ENCODE measurements at regions not wholly inside any gene's neighbourhood (a gene's known extent, or its start where the extent isn't known, plus 50 kb on each side); places are given as distances from the start of the nearest gene placed in this dataset.

GRCh38 chr4:74667438-74667837 is 126.9 kb downstream of the BTC start:
- no peak for ATAC-seq
- intact Hi-C loops (cut with micrococcal nuclease; ENCODE audit: unreplicated experiment) (no loop called here), in situ Hi-C loops (cut with HindIII; ENCODE audit: extremely low pct_ligation_motif_present, low pct_unique_long_range_greater_than_20kb) (loop anchor here (10.0 kb wide), 2 partner anchors 113 to 473 kb away; no protein-coding TSS in a partner anchor)
- Histone ChIP-seq H3K27ac (ENCODE audit: extremely low read length, insufficient read depth, low read length) (no peak overlapping the region), H3K36me3 (replicated peaks in 1 of 2; ENCODE audit: control insufficient read depth in 1 of 2, insufficient read depth in 2 of 2, low read length in 2 of 2) (no peaks in the 10 kb centered on the region), H3K27me3 (ENCODE audit: control insufficient read depth in 1 of 2, insufficient read depth in 2 of 2, low read length in 2 of 2) (no peaks in the 10 kb centered on the region), H3K9me3 (ENCODE audit: low read length) (no peaks in the 10 kb centered on the region), H3K4me2 (ENCODE audit: low read depth, low read length) (no peak overlapping the region), H2AFZ (ENCODE audit: low read length) (no peak overlapping the region), H3K79me2 (ENCODE audit: insufficient read depth, low read length) (no peaks in the 10 kb centered on the region), H3K4me1 (ENCODE audit: insufficient read depth, low read length) (peaks cover 15% of the 10 kb centered on the region), H3K4me3 (replicated peaks in 1 of 3; ENCODE audit: insufficient read depth in 1 of 3, low read depth in 2 of 3, low read length in 3 of 3) (no peak overlapping the region), H4K20me1 (ENCODE audit: insufficient read depth, low read length) (no peaks in the 10 kb centered on the region), H3K9ac (ENCODE audit: insufficient read depth, low read depth, low read length) (no peak overlapping the region)
- POLR2A ChIA-PET: interaction anchor here (1.1 kb wide), 2 partner anchors 13 kb away, joined by 3 read pairs; no protein-coding TSS in a partner anchor
- no peak for FAIRE-seq
- BruUV-seq (replicated peaks): no TSS peak
- TF ChIP-seq STAT6 (CRISPR knock-in tag; IDR thresholded peaks at IDR 0.05; ENCODE audit: borderline replicate concordance): no peak
- TF ChIP-seq SNAI1 (CRISPR knock-in tag; IDR thresholded peaks at IDR 0.05; ENCODE audit: borderline replicate concordance): no peak
- TF ChIP-seq ZNF564 (CRISPR knock-in tag; IDR thresholded peaks at IDR 0.05): no peak
- no peak for TF ChIP-seq NFE2L2 (IDR thresholded peaks at IDR 0.05; ENCODE audit: low read length)
- no peak for TF ChIP-seq ATM (IDR thresholded peaks at IDR 0.05; ENCODE audit: borderline replicate concordance)
- TF ChIP-seq TAF15 (IDR thresholded peaks at IDR 0.05; ENCODE audit: low read depth, low read length, poor library complexity, severe bottlenecking): no peak
- no peak for TF ChIP-seq MIER3 (CRISPR knock-in tag; IDR thresholded peaks at IDR 0.05; ENCODE audit: borderline replicate concordance)
- TF ChIP-seq BHLHE40 (IDR thresholded peaks at IDR 0.05; ENCODE audit: low read length): no peak
- TF ChIP-seq KLF16 (CRISPR knock-in tag; IDR thresholded peaks at IDR 0.05): no peak
- no peak for TF ChIP-seq XBP1 (CRISPR knock-in tag; IDR thresholded peaks at IDR 0.05)
- no peak for DNase-seq (ENCODE audit: low spot score)
- CTCF ChIA-PET (ENCODE audit: low intra/inter-chr PET ratio, low total read pairs): no interaction called here
